ENCODE measurements at regions not wholly inside any gene's neighbourhood (a gene's known extent, or its start where the extent isn't known, plus 50 kb on each side); places are given as distances from the start of the nearest gene placed in this dataset.

DNA sequence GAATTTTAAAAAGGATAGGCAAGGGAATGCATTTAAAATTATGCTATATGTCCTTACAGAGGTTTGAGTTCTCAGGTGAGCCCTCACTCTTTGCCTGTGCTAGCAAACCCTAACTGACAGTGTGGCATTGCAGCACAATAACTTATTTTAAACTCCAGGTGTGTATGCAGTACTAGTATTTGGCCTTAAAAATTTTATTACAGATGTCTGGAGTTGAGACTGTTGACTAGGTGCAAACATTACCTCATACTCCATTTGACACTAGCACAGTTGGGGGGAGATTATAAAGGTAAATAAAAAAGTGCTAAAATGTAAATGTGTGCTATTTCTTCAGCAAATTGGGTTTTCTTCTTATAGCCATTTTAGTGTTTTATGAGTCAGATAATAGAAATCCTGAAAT is 407.7 kb downstream of the SH3GL2 start:
- H3K9ac ChIP-seq (ENCODE audit: low read depth, low read length), result no peak overlapping the region
- H3K36me3 ChIP-seq (ENCODE audit: insufficient read depth, low read depth, low read length), result no peaks in the 10 kb centered on the region
- no peaks in the 10 kb centered on the region for H3K9me3 ChIP-seq (ENCODE audit: insufficient read depth, low read depth, low read length)
- no peaks in the 10 kb centered on the region for H3K27me3 ChIP-seq (ENCODE audit: insufficient read depth, low read length)
- no peak overlapping the region for H3K4me3 ChIP-seq (ENCODE audit: low read length)
- no peak overlapping the region for H3K27ac ChIP-seq (ENCODE audit: low read length)
- H3K4me1 ChIP-seq (ENCODE audit: insufficient read depth, low read length), result no peaks in the 10 kb centered on the region

DNA sequence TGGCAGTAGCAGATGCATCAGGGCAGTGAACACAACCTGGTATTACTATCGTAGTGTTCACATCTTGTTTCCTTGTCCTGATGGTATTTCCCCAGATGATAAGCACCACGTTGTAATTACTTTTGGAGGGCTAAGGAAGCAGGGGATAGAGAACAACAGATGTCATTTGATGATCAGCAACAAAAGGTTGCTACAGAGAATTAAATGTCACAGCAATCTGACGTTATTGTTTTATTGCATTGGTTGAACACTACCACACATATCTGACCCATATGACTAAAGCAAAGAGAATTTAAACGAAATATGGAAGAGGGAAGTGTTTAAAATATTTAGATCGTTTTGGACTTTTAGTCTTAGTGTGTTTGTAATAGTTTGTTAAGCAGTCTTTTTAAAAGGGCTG is 408.3 kb downstream of the SH3GL2 start:
- Histone ChIP-seq H3K9ac (ENCODE audit: low read depth, low read length) (no peak overlapping the region), H3K27ac (ENCODE audit: low read length) (no peak overlapping the region), H3K9me3 (ENCODE audit: insufficient read depth, low read depth, low read length) (no peaks in the 10 kb centered on the region), H3K4me1 (ENCODE audit: insufficient read depth, low read length) (no peaks in the 10 kb centered on the region), H3K36me3 (ENCODE audit: insufficient read depth, low read depth, low read length) (no peaks in the 10 kb centered on the region), H3K4me3 (ENCODE audit: low read length) (no peak overlapping the region), H3K27me3 (ENCODE audit: insufficient read depth, low read length) (no peaks in the 10 kb centered on the region)

DNA sequence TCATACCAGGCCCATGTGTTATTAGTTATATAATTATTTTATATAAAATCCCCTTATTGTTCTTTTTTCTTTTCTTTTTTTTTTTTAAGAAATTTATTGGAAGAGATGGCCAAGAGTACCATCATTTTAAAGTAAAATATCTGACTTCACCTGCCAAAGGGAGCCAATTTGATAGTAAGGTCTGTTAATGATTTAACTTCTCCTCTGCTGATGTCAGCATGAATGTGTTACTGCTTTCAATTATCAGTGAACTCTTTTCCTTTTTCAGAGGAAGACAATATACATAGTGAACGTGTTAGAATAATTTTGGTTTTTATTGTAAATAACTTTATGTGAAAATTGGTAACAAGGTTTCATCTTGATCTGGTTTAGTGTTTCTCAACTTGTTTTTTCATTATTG is 409.6 kb downstream of the SH3GL2 start:
- Histone ChIP-seq H3K9me3 (ENCODE audit: insufficient read depth, low read depth, low read length) (no peaks in the 10 kb centered on the region), H3K36me3 (ENCODE audit: insufficient read depth, low read depth, low read length) (no peaks in the 10 kb centered on the region), H3K9ac (ENCODE audit: low read depth, low read length) (no peak overlapping the region), H3K27me3 (ENCODE audit: insufficient read depth, low read length) (no peaks in the 10 kb centered on the region), H3K4me1 (ENCODE audit: insufficient read depth, low read length) (no peaks in the 10 kb centered on the region), H3K4me3 (ENCODE audit: low read length) (no peak overlapping the region), H3K27ac (ENCODE audit: low read length) (no peak overlapping the region)

GRCh38 chr9:17990602-17991001 is 411.7 kb downstream of the SH3GL2 start:
- Histone ChIP-seq H3K4me3 (ENCODE audit: low read length) (no peak overlapping the region), H3K27ac (ENCODE audit: low read length) (no peak overlapping the region), H3K4me1 (ENCODE audit: insufficient read depth, low read length) (peaks cover 6% of the 10 kb centered on the region; the same call in 1 of the 2 replicates), H3K9me3 (ENCODE audit: insufficient read depth, low read depth, low read length) (no peaks in the 10 kb centered on the region), H3K9ac (ENCODE audit: low read depth, low read length) (no peak overlapping the region), H3K27me3 (ENCODE audit: insufficient read depth, low read length) (no peaks in the 10 kb centered on the region), H3K36me3 (ENCODE audit: insufficient read depth, low read depth, low read length) (no peaks in the 10 kb centered on the region)

- no peak overlapping the region for H3K4me3 ChIP-seq (ENCODE audit: low read length)
- no peaks in the 10 kb centered on the region for H3K9me3 ChIP-seq (ENCODE audit: insufficient read depth, low read depth, low read length)
- H3K36me3 ChIP-seq (ENCODE audit: insufficient read depth, low read depth, low read length), result no peaks in the 10 kb centered on the region
- no peak overlapping the region for H3K27ac ChIP-seq (ENCODE audit: low read length)
- peaks cover 6% of the 10 kb centered on the region; the same call in 1 of the 2 replicates for H3K4me1 ChIP-seq (ENCODE audit: insufficient read depth, low read length)
- H3K9ac ChIP-seq (ENCODE audit: low read depth, low read length), result no peak overlapping the region
- H3K27me3 ChIP-seq (ENCODE audit: insufficient read depth, low read length), result no peaks in the 10 kb centered on the region
Measured at GRCh38 chr9:17993024-17993423, 414.2 kb downstream of the SH3GL2 start.

DNA sequence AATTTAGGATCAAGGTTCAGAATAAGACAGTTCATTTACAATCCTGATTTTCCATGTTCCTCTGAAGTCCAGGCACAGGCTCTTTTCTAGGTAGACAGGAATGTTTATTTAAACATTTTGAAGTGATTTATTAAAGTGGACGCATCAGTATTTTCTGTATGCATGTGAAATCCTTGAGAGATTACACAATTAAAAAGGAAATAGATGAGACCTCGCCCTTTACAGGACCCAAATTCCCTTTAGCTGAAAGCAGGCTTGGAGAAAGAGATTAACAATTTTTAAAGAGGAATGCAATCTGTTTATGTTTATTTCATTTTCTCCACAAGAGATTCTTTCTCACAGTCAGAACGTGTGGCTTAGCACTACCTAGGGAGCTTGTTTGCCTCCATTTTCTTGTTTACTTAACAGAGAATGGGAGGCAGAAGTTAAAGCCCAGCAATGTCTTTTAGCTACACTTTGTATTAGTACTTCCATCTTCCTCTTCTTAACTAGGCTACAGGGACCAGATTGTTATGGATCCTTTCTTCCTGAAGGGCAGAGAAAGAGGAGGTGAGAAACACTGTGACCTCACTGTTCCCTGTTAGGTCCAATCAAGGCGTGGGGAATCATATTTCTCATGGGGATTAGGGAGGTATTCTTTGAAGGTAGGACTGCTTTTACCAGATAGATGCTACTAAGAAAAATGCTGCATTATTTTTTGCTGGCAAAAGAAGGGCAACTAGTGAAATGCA is 416.0 kb downstream of the SH3GL2 start:
- no peak overlapping the region for H3K27ac ChIP-seq (ENCODE audit: low read length)
- H3K27me3 ChIP-seq (ENCODE audit: insufficient read depth, low read length), result no peaks in the 10 kb centered on the region
- H3K36me3 ChIP-seq (ENCODE audit: insufficient read depth, low read depth, low read length), result no peaks in the 10 kb centered on the region
- H3K4me1 ChIP-seq (ENCODE audit: insufficient read depth, low read length), result peaks cover 6% of the 10 kb centered on the region; the same call in 1 of the 2 replicates
- no peak overlapping the region for H3K4me3 ChIP-seq (ENCODE audit: low read length)
- no peaks in the 10 kb centered on the region for H3K9me3 ChIP-seq (ENCODE audit: insufficient read depth, low read depth, low read length)
- no peak overlapping the region for H3K9ac ChIP-seq (ENCODE audit: low read depth, low read length)

DNA sequence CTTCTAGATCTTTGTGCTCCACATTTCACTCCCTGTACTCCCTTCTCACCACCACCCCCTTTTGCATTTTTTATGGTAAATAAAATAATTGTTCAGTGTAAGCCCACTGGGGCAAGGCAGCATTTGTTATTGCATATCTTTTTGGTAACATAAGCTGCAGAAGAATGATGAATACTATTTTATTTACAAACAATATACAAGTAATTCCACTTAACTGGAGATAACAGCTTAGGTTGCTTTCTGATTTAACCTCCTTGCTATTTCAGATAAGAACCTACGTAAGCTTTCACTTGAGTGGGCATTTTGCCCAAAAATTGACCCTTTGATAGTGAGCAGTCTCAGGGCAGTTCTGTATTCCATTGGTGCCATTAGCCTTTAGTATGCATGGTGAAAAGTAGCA is 417.9 kb downstream of the SH3GL2 start:
- H3K27ac ChIP-seq (ENCODE audit: low read length), result no peak overlapping the region
- H3K9ac ChIP-seq (ENCODE audit: low read depth, low read length), result no peak overlapping the region
- H3K4me3 ChIP-seq (ENCODE audit: low read length), result no peak overlapping the region
- no peaks in the 10 kb centered on the region for H3K36me3 ChIP-seq (ENCODE audit: insufficient read depth, low read depth, low read length)
- H3K4me1 ChIP-seq (ENCODE audit: insufficient read depth, low read length), result peaks cover 6% of the 10 kb centered on the region; the same call in 1 of the 2 replicates
- H3K9me3 ChIP-seq (ENCODE audit: insufficient read depth, low read depth, low read length), result no peaks in the 10 kb centered on the region
- no peaks in the 10 kb centered on the region for H3K27me3 ChIP-seq (ENCODE audit: insufficient read depth, low read length)

DNA sequence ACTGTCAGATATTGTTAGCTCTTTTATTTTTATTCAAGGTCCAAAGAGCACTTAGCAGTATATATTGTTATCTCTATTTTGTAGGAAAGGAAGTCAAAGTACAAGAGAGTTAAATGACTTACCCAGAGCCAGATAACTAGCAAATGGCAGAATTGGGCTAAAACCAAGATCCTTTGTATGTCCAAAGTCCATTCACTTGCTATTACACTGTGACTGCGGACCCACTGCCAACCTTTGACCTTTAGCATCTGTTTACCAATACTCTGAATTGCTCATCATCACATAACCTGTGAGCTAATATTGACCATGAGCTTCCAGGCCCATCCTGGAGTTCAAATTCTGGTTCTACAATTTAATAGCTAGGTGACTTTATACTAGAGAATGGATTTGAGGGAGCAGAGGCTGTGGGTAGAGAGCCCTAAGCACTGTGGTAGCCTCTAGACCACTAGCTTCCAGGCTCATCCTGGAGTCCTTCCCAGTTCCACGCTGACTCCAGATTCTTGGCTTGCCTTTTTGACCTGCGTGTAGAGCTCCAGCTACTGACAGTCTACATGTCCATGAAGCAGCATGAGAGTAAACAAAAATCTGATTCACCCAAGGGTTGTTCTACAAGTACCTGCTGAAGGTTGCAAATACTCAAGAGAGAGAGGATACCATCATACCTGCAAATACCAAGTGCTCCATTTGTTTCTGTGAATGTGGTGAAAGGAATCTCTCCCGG is 424.0 kb downstream of the SH3GL2 start:
- H3K36me3 ChIP-seq (ENCODE audit: insufficient read depth, low read depth, low read length), result no peaks in the 10 kb centered on the region
- no peaks in the 10 kb centered on the region for H3K9me3 ChIP-seq (ENCODE audit: insufficient read depth, low read depth, low read length)
- no peak overlapping the region for H3K4me3 ChIP-seq (ENCODE audit: low read length)
- H3K4me1 ChIP-seq (ENCODE audit: insufficient read depth, low read length), result no peaks in the 10 kb centered on the region
- H3K27ac ChIP-seq (ENCODE audit: low read length), result no peak overlapping the region
- no peaks in the 10 kb centered on the region for H3K27me3 ChIP-seq (ENCODE audit: insufficient read depth, low read length)
- H3K9ac ChIP-seq (ENCODE audit: low read depth, low read length), result no peak overlapping the region

GRCh38 chr9:18006591-18006990 is 427.7 kb downstream of the SH3GL2 start:
- Histone ChIP-seq H3K9ac (ENCODE audit: low read depth, low read length) (no peak overlapping the region), H3K36me3 (ENCODE audit: insufficient read depth, low read depth, low read length) (no peaks in the 10 kb centered on the region), H3K4me1 (ENCODE audit: insufficient read depth, low read length) (no peaks in the 10 kb centered on the region), H3K27me3 (ENCODE audit: insufficient read depth, low read length) (no peaks in the 10 kb centered on the region), H3K9me3 (ENCODE audit: insufficient read depth, low read depth, low read length) (no peaks in the 10 kb centered on the region), H3K4me3 (ENCODE audit: low read length) (no peak overlapping the region), H3K27ac (ENCODE audit: low read length) (no peak overlapping the region)

DNA sequence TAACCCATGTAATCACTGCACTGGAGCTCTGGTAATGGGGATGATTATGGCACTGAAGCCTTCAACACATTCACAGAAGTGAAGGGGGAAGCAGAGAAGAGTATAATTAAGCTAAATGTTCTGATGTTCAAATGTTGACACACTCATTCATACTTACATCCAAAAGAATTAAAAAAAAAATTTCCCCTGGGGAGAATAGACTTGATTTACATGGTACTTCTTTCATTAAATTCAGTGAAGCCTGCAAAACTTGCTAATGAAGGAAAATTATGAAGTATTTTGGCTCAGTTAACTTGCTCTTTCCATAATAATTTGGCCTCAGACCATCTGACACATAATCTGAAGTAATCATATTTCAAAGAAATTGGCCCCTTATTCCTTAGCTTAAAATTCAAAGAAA is 428.8 kb downstream of the SH3GL2 start:
- Histone ChIP-seq H3K36me3 (ENCODE audit: insufficient read depth, low read depth, low read length) (no peaks in the 10 kb centered on the region), H3K4me1 (ENCODE audit: insufficient read depth, low read length) (no peaks in the 10 kb centered on the region), H3K9ac (ENCODE audit: low read depth, low read length) (no peak overlapping the region), H3K27ac (ENCODE audit: low read length) (no peak overlapping the region), H3K4me3 (ENCODE audit: low read length) (no peak overlapping the region), H3K27me3 (ENCODE audit: insufficient read depth, low read length) (no peaks in the 10 kb centered on the region), H3K9me3 (ENCODE audit: insufficient read depth, low read depth, low read length) (no peaks in the 10 kb centered on the region)

GRCh38 chr9:18009902-18010301 is 431.0 kb downstream of the SH3GL2 start:
- Histone ChIP-seq H3K9me3 (ENCODE audit: insufficient read depth, low read depth, low read length) (no peaks in the 10 kb centered on the region), H3K27me3 (ENCODE audit: insufficient read depth, low read length) (no peaks in the 10 kb centered on the region), H3K36me3 (ENCODE audit: insufficient read depth, low read depth, low read length) (no peaks in the 10 kb centered on the region), H3K27ac (ENCODE audit: low read length) (no peak overlapping the region), H3K4me1 (ENCODE audit: insufficient read depth, low read length) (no peaks in the 10 kb centered on the region), H3K4me3 (ENCODE audit: low read length) (no peak overlapping the region), H3K9ac (ENCODE audit: low read depth, low read length) (no peak overlapping the region)

DNA sequence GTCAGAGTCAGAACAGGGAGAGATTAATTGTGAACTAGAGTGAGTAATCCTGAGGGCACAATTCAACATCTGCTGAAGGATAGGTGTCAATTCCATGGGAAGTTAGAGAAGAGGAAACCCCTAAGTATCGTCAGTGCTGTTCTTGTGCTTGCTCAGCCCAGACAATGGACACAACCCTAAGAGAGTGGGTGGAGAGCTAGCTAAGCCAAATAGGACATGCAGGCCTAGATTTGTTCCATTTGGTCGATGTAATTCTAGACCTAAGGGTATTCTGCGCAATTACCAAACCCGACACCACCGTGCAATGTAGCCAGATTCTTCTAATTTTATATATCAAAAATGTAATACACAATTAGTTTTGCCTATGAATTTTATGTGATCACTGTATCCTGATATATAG is 431.6 kb downstream of the SH3GL2 start:
- Histone ChIP-seq H3K4me3 (ENCODE audit: low read length) (no peak overlapping the region), H3K27me3 (ENCODE audit: insufficient read depth, low read length) (no peaks in the 10 kb centered on the region), H3K4me1 (ENCODE audit: insufficient read depth, low read length) (no peaks in the 10 kb centered on the region), H3K36me3 (ENCODE audit: insufficient read depth, low read depth, low read length) (no peaks in the 10 kb centered on the region), H3K9me3 (ENCODE audit: insufficient read depth, low read depth, low read length) (no peaks in the 10 kb centered on the region), H3K27ac (ENCODE audit: low read length) (no peak overlapping the region), H3K9ac (ENCODE audit: low read depth, low read length) (no peak overlapping the region)
